HepG2 (cell line): ENCODE measurements at regions not wholly inside any gene's neighbourhood (a gene's known extent, or its start where the extent isn't known, plus 50 kb on each side); places are given as distances from the start of the nearest gene placed in this dataset.
"Not testable (repeated sequence)": the region's sequence is repeated elsewhere in the genome, so short reads cannot be mapped to it uniquely, and the experiment has no call there.

Source experiments
- ARNT2 ChIP-seq: sonication (generic); formaldehyde crosslinking; IDR thresholded peaks from 2 replicates; pipeline ENCODE4 v1.8.0; 2022; ENCODE audit warnings: mild to moderate bottlenecking, low read depth, missing genetic modification reagents, moderate library complexity
- DNMT1 ChIP-seq: sonication (generic); formaldehyde crosslinking; IDR thresholded peaks from 2 replicates; pipeline ENCODE4 v1.5.1; 2020; ENCODE audit warnings: mild to moderate bottlenecking, missing genetic modification reagents
- FOXO1 ChIP-seq: sonication (generic); formaldehyde crosslinking; IDR thresholded peaks from 2 replicates; pipeline ENCODE4 v1.4.0; 2020; ENCODE audit warnings: missing genetic modification reagents
- KDM1A ChIP-seq: IDR thresholded peaks from 2 replicates; pipeline ENCODE4 v1.6.1; 2016; ENCODE audit warnings: missing compliant biosample characterization
- NFRKB ChIP-seq: fragments of 450-650 bp; IDR thresholded peaks from 2 replicates; pipeline ENCODE4 v1.6.1; 2017
- TBX2 ChIP-seq: sonication (generic); formaldehyde crosslinking; IDR thresholded peaks from 2 replicates; pipeline ENCODE4 v1.5.0; 2020; ENCODE audit warnings: missing genetic modification reagents, mild to moderate bottlenecking, borderline replicate concordance
- YY1 ChIP-seq: IDR thresholded peaks from 2 replicates; pipeline ENCODE4 v1.6.1; 2011; ENCODE audit warnings: low read length, low read depth, moderate library complexity, mild to moderate bottlenecking; ENCODE audit not compliant: insufficient read depth, insufficient replicate concordance
- ZNF12 ChIP-seq: sonication (generic); formaldehyde crosslinking; IDR thresholded peaks from 2 replicates; pipeline ENCODE4 v1.5.0; 2020; ENCODE audit warnings: missing genetic modification reagents
- ZNF124 ChIP-seq: sonication (generic); formaldehyde crosslinking; IDR thresholded peaks from 2 replicates; pipeline ENCODE4 v1.4.0; 2020; ENCODE audit warnings: missing genetic modification reagents
- ZNF572 ChIP-seq: sonication (generic); formaldehyde crosslinking; IDR thresholded peaks from 2 replicates; pipeline ENCODE4 v1.5.1; 2020; ENCODE audit warnings: mild to moderate bottlenecking, missing genetic modification reagents
- ZNF850 ChIP-seq: sonication (generic); formaldehyde crosslinking; conservative IDR thresholded peaks from 2 replicates; pipeline ENCODE4 v1.9.0; 2021; ENCODE audit warnings: mild to moderate bottlenecking, missing genetic modification reagents

DNA sequence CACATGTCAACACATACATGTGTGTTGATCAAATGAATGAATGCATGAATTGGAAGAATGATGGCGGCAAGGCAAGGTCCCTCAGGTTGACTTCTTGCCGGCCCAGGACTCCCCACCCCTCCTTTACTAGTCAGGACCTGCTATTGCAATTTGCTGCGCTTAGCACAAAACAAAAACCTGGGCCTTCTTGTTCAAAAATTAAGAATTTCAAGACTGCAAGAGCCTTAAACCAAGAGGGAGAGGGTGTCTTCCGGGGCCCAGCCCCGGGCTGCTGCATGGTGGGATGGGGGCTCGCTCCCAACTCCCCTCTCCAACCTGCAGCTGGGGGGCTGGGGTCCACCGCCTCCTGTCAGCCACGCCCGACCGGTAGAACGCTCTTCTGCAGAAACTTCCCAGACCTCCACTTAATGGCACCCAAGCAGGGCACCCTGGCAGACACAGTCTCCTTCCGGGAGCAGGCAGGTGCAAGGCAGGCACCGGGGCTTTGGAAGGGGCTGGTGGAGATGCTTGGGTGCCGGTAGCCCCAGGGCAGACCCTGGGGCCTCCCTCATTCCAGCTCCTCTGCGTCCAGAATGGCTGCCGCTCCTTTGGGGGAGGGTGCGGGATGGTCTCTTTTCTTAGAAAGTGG is 2896.5 kb downstream of the RPIA start:
- TF ChIP-seq YY1; ZNF850; ZNF12 (CRISPR knock-in tag); ZNF572 (CRISPR knock-in tag); ARNT2 (CRISPR knock-in tag); NFRKB; KDM1A (CRISPR knock-in tag); TBX2 (CRISPR knock-in tag); FOXO1 (CRISPR knock-in tag); ZNF124 (CRISPR knock-in tag); DNMT1 (CRISPR knock-in tag): not testable (repeated sequence)
